GM23338 (cell line): ENCODE measurements at regions not wholly inside any gene's neighbourhood (a gene's known extent, or its start where the extent isn't known, plus 50 kb on each side); places are given as distances from the start of the nearest gene placed in this dataset.

Experiments used
- CREB1 ChIP-seq: fragments of 250-450 bp; sonication (Bioruptor Pico); IDR thresholded peaks from 2 replicates; pipeline ENCODE4 v1.5.0; 2020; ENCODE audit warnings: low read depth, mild to moderate bottlenecking, moderate library complexity
- ETS1 ChIP-seq: IDR thresholded peaks from 2 replicates; pipeline ENCODE4 v1.6.1; 2016; ENCODE audit warnings: antibody characterized with exemption
- EZH2 ChIP-seq: fragments of 200-600 bp; sonication (generic); IDR thresholded peaks from one replicate; pipeline ENCODE4 v1.8.0; 2017; ENCODE audit warnings: antibody characterized with exemption, mild to moderate bottlenecking, low read depth; ENCODE audit not compliant: unreplicated experiment
- EZH2phosphoT487 ChIP-seq: fragments of 200-600 bp; sonication (generic); IDR thresholded peaks from one replicate; pipeline ENCODE4 v1.8.1; 2018; ENCODE audit warnings: antibody characterized with exemption; ENCODE audit not compliant: unreplicated experiment
- JUNB ChIP-seq: IDR thresholded peaks from one replicate; pipeline ENCODE4 v1.6.1; 2016; ENCODE audit warnings: antibody characterized with exemption; ENCODE audit not compliant: unreplicated experiment
- NANOG ChIP-seq: IDR thresholded peaks from 2 replicates; pipeline ENCODE4 v1.6.1; 2016; ENCODE audit warnings: antibody characterized with exemption, borderline replicate concordance
- POLR2AphosphoS5 ChIP-seq: IDR thresholded peaks from 2 replicates; pipeline ENCODE4 v1.6.1; 2016; ENCODE audit warnings: antibody characterized with exemption, low read depth
- REST ChIP-seq: IDR thresholded peaks from one replicate; pipeline ENCODE4 v1.6.1; 2018; ENCODE audit warnings: antibody characterized with exemption; ENCODE audit not compliant: unreplicated experiment
- ZNF114 ChIP-seq: fragments of 250-450 bp; sonication (Bioruptor Pico); IDR thresholded peaks from 2 replicates; pipeline ENCODE4 v1.5.0; 2020; ENCODE audit warnings: mild to moderate bottlenecking, moderate library complexity
- ZNF331 ChIP-seq: fragments of 250-450 bp; sonication (Bioruptor Pico); IDR thresholded peaks from 2 replicates; pipeline ENCODE4 v1.5.0; 2020; ENCODE audit warnings: low read depth, mild to moderate bottlenecking, moderate library complexity
- ZNF462 ChIP-seq: fragments of 250-450 bp; sonication (Bioruptor Pico); IDR thresholded peaks from 2 replicates; pipeline ENCODE4 v1.5.0; 2020; ENCODE audit warnings: mild to moderate bottlenecking, moderate library complexity
- TF ChIP-seq, protein P1 (sequence below), 2 experiments: fragments of 200-600 bp in 1 of 2; sonication (generic) in 1 of 2; conservative IDR thresholded peaks; 2 replicates each; pipeline versions ENCODE4 v1.5.1 to v1.6.1; 2016 to 2017; ENCODE audit warnings: antibody characterized with exemption in 2 of 2, low read depth in 2 of 2, mild to moderate bottlenecking in 2 of 2, moderate library complexity in 1 of 2

- TF ChIP-seq REST: no peak
- TF ChIP-seq, protein P1, sequence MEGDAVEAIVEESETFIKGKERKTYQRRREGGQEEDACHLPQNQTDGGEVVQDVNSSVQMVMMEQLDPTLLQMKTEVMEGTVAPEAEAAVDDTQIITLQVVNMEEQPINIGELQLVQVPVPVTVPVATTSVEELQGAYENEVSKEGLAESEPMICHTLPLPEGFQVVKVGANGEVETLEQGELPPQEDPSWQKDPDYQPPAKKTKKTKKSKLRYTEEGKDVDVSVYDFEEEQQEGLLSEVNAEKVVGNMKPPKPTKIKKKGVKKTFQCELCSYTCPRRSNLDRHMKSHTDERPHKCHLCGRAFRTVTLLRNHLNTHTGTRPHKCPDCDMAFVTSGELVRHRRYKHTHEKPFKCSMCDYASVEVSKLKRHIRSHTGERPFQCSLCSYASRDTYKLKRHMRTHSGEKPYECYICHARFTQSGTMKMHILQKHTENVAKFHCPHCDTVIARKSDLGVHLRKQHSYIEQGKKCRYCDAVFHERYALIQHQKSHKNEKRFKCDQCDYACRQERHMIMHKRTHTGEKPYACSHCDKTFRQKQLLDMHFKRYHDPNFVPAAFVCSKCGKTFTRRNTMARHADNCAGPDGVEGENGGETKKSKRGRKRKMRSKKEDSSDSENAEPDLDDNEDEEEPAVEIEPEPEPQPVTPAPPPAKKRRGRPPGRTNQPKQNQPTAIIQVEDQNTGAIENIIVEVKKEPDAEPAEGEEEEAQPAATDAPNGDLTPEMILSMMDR (conservative IDR thresholded peaks at IDR 0.05; ENCODE audit: low read depth in 2 of 2): no peak
- TF ChIP-seq POLR2AphosphoS5: no peak
- no peak for TF ChIP-seq CREB1 (CRISPR knock-in tag)
- TF ChIP-seq ETS1: no peak
- no peak for TF ChIP-seq ZNF114 (CRISPR knock-in tag)
- TF ChIP-seq EZH2phosphoT487: no peak
- TF ChIP-seq NANOG: no peak
- TF ChIP-seq EZH2: no peak
- no peak for TF ChIP-seq ZNF331 (CRISPR knock-in tag)
- TF ChIP-seq JUNB: no peak
- no peak for TF ChIP-seq ZNF462
Observed at GRCh38 chrX:45596188-45596808, 395.6 kb upstream of the DIPK2B start.
